Ovary (tissue), 3 donors: ENCODE measurements at regions not wholly inside any gene's neighbourhood (a gene's known extent, or its start where the extent isn't known, plus 50 kb on each side); places are given as distances from the start of the nearest gene placed in this dataset.

Source experiments
- EP300 ChIP-seq: sonication (generic); formaldehyde crosslinking; IDR thresholded peaks from one replicate; pipeline ENCODE4 v1.6.1; 2017; ENCODE audit warnings: antibody characterized with exemption
- TF ChIP-seq, protein P1 (sequence below), 3 donors: fragments of 450-650 bp in 2 of 3; fragments of 200-600 bp in 1 of 3; IDR thresholded peaks; one replicate each; pipeline versions ENCODE4 v1.5.1 to v1.8.0; 2016 to 2022; ENCODE audit warnings: antibody characterized with exemption in 3 of 3, mild to moderate bottlenecking in 1 of 3
- donor health status: DM: no; HTN: no; CAD: no.

DNA sequence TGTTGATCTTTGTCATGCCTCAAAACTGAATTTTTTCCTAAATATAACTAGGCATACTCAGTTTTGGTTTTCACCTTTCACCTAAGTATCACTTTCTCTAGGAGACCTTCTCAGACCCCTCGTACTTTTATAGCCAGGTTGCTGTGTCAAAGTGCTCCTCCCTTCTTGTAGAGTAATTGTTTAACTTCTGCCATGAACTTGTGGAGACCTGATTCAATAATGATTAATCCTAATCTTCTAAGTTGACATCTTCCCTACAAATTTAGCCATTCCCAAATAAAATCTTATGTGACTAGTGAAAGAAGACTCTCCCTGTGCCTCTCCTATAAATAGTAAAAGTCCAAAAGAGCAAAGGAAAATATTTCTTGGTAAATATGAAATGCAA is 159.8 kb downstream of the SPATA31D1 start:
- TF ChIP-seq, protein P1, sequence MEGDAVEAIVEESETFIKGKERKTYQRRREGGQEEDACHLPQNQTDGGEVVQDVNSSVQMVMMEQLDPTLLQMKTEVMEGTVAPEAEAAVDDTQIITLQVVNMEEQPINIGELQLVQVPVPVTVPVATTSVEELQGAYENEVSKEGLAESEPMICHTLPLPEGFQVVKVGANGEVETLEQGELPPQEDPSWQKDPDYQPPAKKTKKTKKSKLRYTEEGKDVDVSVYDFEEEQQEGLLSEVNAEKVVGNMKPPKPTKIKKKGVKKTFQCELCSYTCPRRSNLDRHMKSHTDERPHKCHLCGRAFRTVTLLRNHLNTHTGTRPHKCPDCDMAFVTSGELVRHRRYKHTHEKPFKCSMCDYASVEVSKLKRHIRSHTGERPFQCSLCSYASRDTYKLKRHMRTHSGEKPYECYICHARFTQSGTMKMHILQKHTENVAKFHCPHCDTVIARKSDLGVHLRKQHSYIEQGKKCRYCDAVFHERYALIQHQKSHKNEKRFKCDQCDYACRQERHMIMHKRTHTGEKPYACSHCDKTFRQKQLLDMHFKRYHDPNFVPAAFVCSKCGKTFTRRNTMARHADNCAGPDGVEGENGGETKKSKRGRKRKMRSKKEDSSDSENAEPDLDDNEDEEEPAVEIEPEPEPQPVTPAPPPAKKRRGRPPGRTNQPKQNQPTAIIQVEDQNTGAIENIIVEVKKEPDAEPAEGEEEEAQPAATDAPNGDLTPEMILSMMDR (IDR thresholded peaks at IDR 0.05), result no peak
- no peak for TF ChIP-seq EP300
